NT2/D1 (cell line): ENCODE measurements at regions not wholly inside any gene's neighbourhood (a gene's known extent, or its start where the extent isn't known, plus 50 kb on each side); places are given as distances from the start of the nearest gene placed in this dataset.

ENCODE experiments used
- DNase-seq: peaks from one replicate; pipeline ENCODE4 v3.0.0-alpha.2; 2011; ENCODE audit warnings: low read depth, low spot score
- H3K27me3 ChIP-seq: 2 replicates; pipeline ENCODE4 v1.6.0; 2011; ENCODE audit warnings: mild to moderate bottlenecking; ENCODE audit not compliant: insufficient read length, insufficient read depth
- H3K36me3 ChIP-seq: 2 replicates; pipeline ENCODE4 v1.6.1; 2011; ENCODE audit warnings: mild to moderate bottlenecking, low read length, mixed read lengths; ENCODE audit not compliant: insufficient read depth, insufficient read length
- H3K4me1 ChIP-seq: 2 replicates; pipeline ENCODE4 v1.5.1; 2011; ENCODE audit not compliant: insufficient read depth, insufficient read length
- H3K4me3 ChIP-seq: 2 replicates; pipeline ENCODE4 v1.5.1; 2011; ENCODE audit warnings: low read depth; ENCODE audit not compliant: insufficient read length
- H3K9ac ChIP-seq: 2 replicates; pipeline ENCODE4 v1.6.0; 2011; ENCODE audit warnings: low read depth; ENCODE audit not compliant: insufficient read length
- H3K9me3 ChIP-seq: 2 replicates; pipeline ENCODE4 v1.5.1; 2011; ENCODE audit warnings: mild to moderate bottlenecking, low read length; ENCODE audit not compliant: insufficient read depth
- SUZ12 ChIP-seq: IDR thresholded peaks from 2 replicates; pipeline ENCODE4 v1.6.1; 2011; ENCODE audit not compliant: insufficient read length, insufficient read depth; ENCODE audit errors: extremely low read depth
- YY1 ChIP-seq: IDR thresholded peaks from 2 replicates; pipeline ENCODE4 v1.6.1; 2011; ENCODE audit not compliant: insufficient read length, insufficient read depth
- ZNF274 ChIP-seq: IDR thresholded peaks from 2 replicates; pipeline ENCODE4 v1.6.1; 2011; ENCODE audit warnings: mild to moderate bottlenecking, low read depth, low read length

GRCh38 chr4:188262464-188262863 is 123.2 kb downstream of the TRIML1 start:
- Histone ChIP-seq H3K4me3 (no peak overlapping the region), H3K4me1 (no peaks in the 10 kb centered on the region), H3K36me3 (no peaks in the 10 kb centered on the region), H3K27me3 (no peaks in the 10 kb centered on the region), H3K9me3 (no peaks in the 10 kb centered on the region), H3K9ac (no peak overlapping the region)
- TF ChIP-seq ZNF274, result no peak
- no peak for TF ChIP-seq YY1
- TF ChIP-seq SUZ12, result no peak
- no peak for DNase-seq

DNA sequence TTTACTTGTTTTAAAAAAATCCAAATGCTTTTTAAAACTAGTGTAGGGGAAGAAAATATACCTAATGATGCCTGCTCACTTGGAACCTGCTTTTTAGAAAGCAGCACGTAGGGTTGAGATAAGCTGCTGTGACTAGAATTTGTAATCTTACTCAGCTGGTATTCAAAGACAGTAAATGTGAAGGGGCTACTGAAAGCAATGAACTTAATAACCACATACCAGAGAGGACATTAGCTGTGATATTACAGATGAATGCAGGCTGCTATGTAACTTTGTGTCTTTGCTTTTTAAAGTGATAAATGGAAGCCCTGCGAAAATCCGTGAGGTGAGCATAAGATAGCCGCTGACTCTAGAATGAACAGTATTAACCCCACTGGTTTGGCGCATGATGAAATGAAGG is 124.1 kb downstream of the TRIML1 start:
- TF ChIP-seq ZNF274 (no peak), YY1 (no peak), SUZ12 (no peak)
- no peaks in the 10 kb centered on the region for H3K36me3 ChIP-seq

DNA sequence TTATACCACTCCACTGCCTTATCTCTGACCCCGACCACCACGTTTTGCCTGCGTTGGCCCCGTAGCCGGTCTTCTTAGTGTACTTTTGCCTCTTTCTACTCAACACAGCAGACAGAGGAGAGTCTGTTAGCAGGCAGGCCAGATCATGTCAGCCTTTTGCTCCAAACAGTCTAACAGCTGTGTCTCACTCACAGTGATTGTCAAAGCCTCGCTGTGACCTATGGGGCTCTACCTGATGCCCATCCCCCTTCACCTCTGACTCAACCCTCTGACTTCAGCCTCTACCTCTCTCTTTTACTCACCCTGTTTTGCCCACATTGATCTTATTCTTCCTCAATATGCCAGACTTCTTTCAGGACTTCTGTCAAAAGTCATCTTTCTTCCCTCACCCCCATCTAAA is 127.1 kb downstream of the TRIML1 start:
- DNase-seq, result no peak
- TF ChIP-seq SUZ12, result no peak
- TF ChIP-seq YY1, result no peak
- no peak for TF ChIP-seq ZNF274
- H3K9ac ChIP-seq, result no peak overlapping the region
- H3K36me3 ChIP-seq, result no peaks in the 10 kb centered on the region
- no peaks in the 10 kb centered on the region for H3K4me1 ChIP-seq
- no peaks in the 10 kb centered on the region for H3K9me3 ChIP-seq
- H3K4me3 ChIP-seq, result no peak overlapping the region
- no peaks in the 10 kb centered on the region for H3K27me3 ChIP-seq

More for the DNA sequence above, 124.1 kb downstream of the TRIML1 start:
- Histone ChIP-seq H3K4me1 (no peaks in the 10 kb centered on the region), H3K4me3 (no peak overlapping the region), H3K9ac (no peak overlapping the region), H3K27me3 (no peaks in the 10 kb centered on the region), H3K9me3 (no peaks in the 10 kb centered on the region)
- DNase-seq, result no peak

DNA sequence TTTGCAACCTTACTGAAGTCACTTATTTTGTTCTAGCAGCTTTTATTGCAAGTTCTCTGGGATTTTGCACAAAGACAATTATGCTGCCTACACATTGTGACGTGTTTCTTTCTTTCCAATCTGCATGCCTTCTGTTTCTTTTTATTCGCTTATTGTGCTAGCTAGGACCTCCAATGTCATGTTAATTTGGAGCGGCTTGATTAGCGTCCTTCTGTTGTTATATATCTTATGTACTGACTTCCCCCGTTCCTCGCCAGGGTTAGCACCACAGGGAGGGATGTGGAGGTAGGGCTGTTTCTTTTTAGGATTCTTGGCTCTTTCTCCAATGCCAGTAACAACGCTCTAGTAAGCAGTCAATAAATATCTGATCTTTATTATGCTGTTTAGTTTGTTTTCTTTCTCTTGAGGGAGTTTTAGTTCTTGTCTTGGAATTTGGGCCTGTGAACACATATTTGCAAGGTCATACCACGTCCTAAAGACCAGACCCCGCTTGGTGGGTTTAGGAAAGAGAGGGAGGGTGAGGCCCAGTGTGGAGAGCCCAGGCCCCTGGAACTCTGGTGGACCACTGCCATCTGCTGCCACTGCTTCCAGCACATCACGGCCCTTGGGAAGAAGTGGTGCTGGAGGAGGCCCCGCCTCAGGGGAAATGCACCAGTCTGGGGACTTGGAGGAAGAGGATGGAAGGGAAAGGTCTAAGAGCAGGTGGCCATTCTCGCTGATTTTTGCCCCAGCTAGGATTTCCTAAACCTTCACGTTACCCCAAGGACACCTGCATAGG is 129.1 kb downstream of the TRIML1 start:
- no peaks in the 10 kb centered on the region for H3K36me3 ChIP-seq
- no peaks in the 10 kb centered on the region for H3K27me3 ChIP-seq
- DNase-seq, result no peak
- no peak overlapping the region for H3K9ac ChIP-seq
- no peak overlapping the region for H3K4me3 ChIP-seq
- TF ChIP-seq YY1, result no peak
- TF ChIP-seq ZNF274, result no peak
- TF ChIP-seq SUZ12, result no peak
- H3K9me3 ChIP-seq, result no peaks in the 10 kb centered on the region
- H3K4me1 ChIP-seq, result no peaks in the 10 kb centered on the region

- no peaks in the 10 kb centered on the region for H3K9me3 ChIP-seq
- no peaks in the 10 kb centered on the region for H3K36me3 ChIP-seq
- H3K9ac ChIP-seq, result no peak overlapping the region
- no peak overlapping the region for H3K4me3 ChIP-seq
- H3K27me3 ChIP-seq, result no peaks in the 10 kb centered on the region
- H3K4me1 ChIP-seq, result no peaks in the 10 kb centered on the region
- no peak for DNase-seq
- TF ChIP-seq YY1, result no peak
- TF ChIP-seq ZNF274, result no peak
- no peak for TF ChIP-seq SUZ12
Observed at GRCh38 chr4:188270273-188271069, 131.2 kb downstream of the TRIML1 start.

DNA sequence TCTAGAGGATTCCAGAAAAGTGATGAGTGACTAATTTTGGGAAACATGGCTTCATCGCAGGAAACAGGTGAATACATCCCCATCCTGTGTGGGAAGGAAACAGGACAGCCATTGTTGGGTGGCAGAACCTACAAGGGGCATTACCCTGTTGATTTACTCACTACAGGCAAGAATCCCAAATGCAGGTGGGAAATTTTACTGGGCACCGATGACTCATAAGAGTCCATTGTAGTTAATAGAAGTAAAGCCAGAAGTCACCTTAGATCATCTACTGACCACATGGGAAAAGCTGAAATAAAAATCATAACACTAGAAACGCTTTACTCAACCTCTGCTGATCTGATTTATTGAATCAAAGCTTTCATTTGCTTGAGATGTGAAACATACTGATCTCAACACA is 136.4 kb downstream of the TRIML1 start:
- no peak for TF ChIP-seq SUZ12
- TF ChIP-seq ZNF274, result no peak
- no peak for TF ChIP-seq YY1

GRCh38 chr4:188279184-188279583 is 139.9 kb downstream of the TRIML1 start:
- no peak for DNase-seq
- Histone ChIP-seq H3K27me3 (no peaks in the 10 kb centered on the region), H3K9ac (no peak overlapping the region), H3K4me1 (no peaks in the 10 kb centered on the region), H3K9me3 (no peaks in the 10 kb centered on the region), H3K4me3 (no peak overlapping the region), H3K36me3 (no peaks in the 10 kb centered on the region)
- TF ChIP-seq YY1 (no peak), SUZ12 (no peak), ZNF274 (no peak)

More for the DNA sequence above, 136.4 kb downstream of the TRIML1 start:
- Histone ChIP-seq H3K4me3 (no peak overlapping the region), H3K36me3 (no peaks in the 10 kb centered on the region), H3K27me3 (no peaks in the 10 kb centered on the region), H3K9me3 (no peaks in the 10 kb centered on the region), H3K4me1 (no peaks in the 10 kb centered on the region), H3K9ac (no peak overlapping the region)
- no peak for DNase-seq
